Erythroblast (primary cell): ENCODE measurements at regions not wholly inside any gene's neighbourhood (a gene's known extent, or its start where the extent isn't known, plus 50 kb on each side); places are given as distances from the start of the nearest gene placed in this dataset.

Source experiments
- GATA1 ChIP-seq: IDR thresholded peaks from 2 replicates; pipeline ENCODE4 v1.6.1; 2011; ENCODE audit warnings: low read depth, mild to moderate bottlenecking, control low read depth, low read length, moderate library complexity
- POLR2A ChIP-seq: IDR thresholded peaks from 2 replicates; pipeline ENCODE4 v1.6.1; 2011; ENCODE audit warnings: mild to moderate bottlenecking, low read length

- TF ChIP-seq POLR2A, result no peak
- TF ChIP-seq GATA1, result no peak
Measured at GRCh38 chr5:82815871-82816270, 261.3 kb downstream of the TMEM167A start.
